ENCODE measurements at regions not wholly inside any gene's neighbourhood (a gene's known extent, or its start where the extent isn't known, plus 50 kb on each side); places are given as distances from the start of the nearest gene placed in this dataset.

GRCh38 chr5:163162645-163163044, 274.8 kb upstream of the CCNG1 start:
- TF ChIP-seq CBX8 (IDR thresholded peaks at IDR 0.05) (no peak), ESRRA (IDR thresholded peaks at IDR 0.05; ENCODE audit: borderline replicate concordance, low read length) (no peak), MAFK (IDR thresholded peaks at IDR 0.05; ENCODE audit: partially characterized antibody) (no peak), KDM1A (IDR thresholded peaks at IDR 0.05; ENCODE audit: low read depth) (no peak)
